Activated T-cell treated with anti-CD3 and anti-CD28 coated beads, Interleukin-2, amount 50 U/mL, for 24 hours (primary cell): ENCODE measurements at regions not wholly inside any gene's neighbourhood (a gene's known extent, or its start where the extent isn't known, plus 50 kb on each side); places are given as distances from the start of the nearest gene placed in this dataset.

Experiments
- DNase-seq: peaks from one replicate; pipeline ENCODE4 v3.0.0-alpha.2; 2020
- H3K27ac Mint-ChIP-seq: 2 replicates; pipeline ENCODE4 v1.8.0; 2020; ENCODE audit warnings: mild to moderate bottlenecking, mixed read lengths
- H3K27me3 Mint-ChIP-seq: 2 replicates; pipeline ENCODE4 v1.8.0; 2020; ENCODE audit warnings: mixed read lengths
- H3K36me3 Mint-ChIP-seq: 2 replicates; pipeline ENCODE4 v1.8.0; 2020; ENCODE audit warnings: low read depth, mixed read lengths
- H3K4me1 Mint-ChIP-seq: 2 replicates; pipeline ENCODE4 v1.8.0; 2020; ENCODE audit warnings: low read depth, mixed read lengths
- H3K4me3 Mint-ChIP-seq: 2 replicates; pipeline ENCODE4 v1.8.0; 2020; ENCODE audit warnings: mild to moderate bottlenecking, moderate library complexity, mixed read lengths
- H3K9me3 Mint-ChIP-seq: 2 replicates; pipeline ENCODE4 v1.8.0; 2020; ENCODE audit warnings: mixed read lengths

GRCh38 chr15:97045666-97046421 lies 715.3 kb downstream of the NR2F2 start:
- Mint-ChIP-seq H3K27ac (no peak overlapping the region), H3K9me3 (peaks cover 3% of the 10 kb centered on the region), H3K27me3 (no peaks in the 10 kb centered on the region), H3K4me3 (no peak overlapping the region), H3K36me3 (no peaks in the 10 kb centered on the region), H3K4me1 (no peaks in the 10 kb centered on the region)
- no peak for DNase-seq

- Mint-ChIP-seq H3K36me3 (no peaks in the 10 kb centered on the region), H3K27ac (no peak overlapping the region), H3K9me3 (peaks cover 2% of the 10 kb centered on the region), H3K4me1 (no peaks in the 10 kb centered on the region), H3K4me3 (no peak overlapping the region), H3K27me3 (no peaks in the 10 kb centered on the region)
- no peak for DNase-seq
Observed at GRCh38 chr15:97052513-97052912, 722.0 kb downstream of the NR2F2 start.

GRCh38 chr15:97053635-97054034 lies 723.1 kb downstream of the NR2F2 start:
- H3K4me3 Mint-ChIP-seq: no peak overlapping the region

GRCh38 chr15:97057503-97057902 lies 727.0 kb downstream of the NR2F2 start:
- Mint-ChIP-seq H3K27ac (no peak overlapping the region), H3K4me1 (no peaks in the 10 kb centered on the region), H3K9me3 (no peaks in the 10 kb centered on the region), H3K4me3 (no peak overlapping the region), H3K27me3 (no peaks in the 10 kb centered on the region), H3K36me3 (no peaks in the 10 kb centered on the region)
- no peak for DNase-seq

More at GRCh38 chr15:97053635-97054034, 723.1 kb downstream of the NR2F2 start:
- DNase-seq: no peak
- Mint-ChIP-seq H3K36me3 (no peaks in the 10 kb centered on the region), H3K9me3 (peaks cover 2% of the 10 kb centered on the region), H3K4me1 (no peaks in the 10 kb centered on the region), H3K27me3 (no peaks in the 10 kb centered on the region), H3K27ac (no peak overlapping the region)

GRCh38 chr15:97059281-97059680 lies 728.8 kb downstream of the NR2F2 start:
- Mint-ChIP-seq H3K27ac (no peak overlapping the region), H3K27me3 (no peaks in the 10 kb centered on the region), H3K4me1 (no peaks in the 10 kb centered on the region), H3K9me3 (no peaks in the 10 kb centered on the region), H3K36me3 (no peaks in the 10 kb centered on the region), H3K4me3 (no peak overlapping the region)
- DNase-seq: no peak

- H3K27me3 Mint-ChIP-seq: no peaks in the 10 kb centered on the region
- no peak for DNase-seq
- H3K4me1 Mint-ChIP-seq: no peaks in the 10 kb centered on the region
- no peaks in the 10 kb centered on the region for H3K36me3 Mint-ChIP-seq
- H3K4me3 Mint-ChIP-seq: no peak overlapping the region
- H3K27ac Mint-ChIP-seq: no peak overlapping the region
- H3K9me3 Mint-ChIP-seq: no peaks in the 10 kb centered on the region
Observed at GRCh38 chr15:97061392-97061791, 730.9 kb downstream of the NR2F2 start.

GRCh38 chr15:97071668-97072067 lies 741.2 kb downstream of the NR2F2 start:
- no peak overlapping the region for H3K4me3 Mint-ChIP-seq
- no peak for DNase-seq
- H3K9me3 Mint-ChIP-seq: peaks cover 16% of the 10 kb centered on the region
- no peaks in the 10 kb centered on the region for H3K27me3 Mint-ChIP-seq
- no peaks in the 10 kb centered on the region for H3K4me1 Mint-ChIP-seq
- no peaks in the 10 kb centered on the region for H3K36me3 Mint-ChIP-seq
- H3K27ac Mint-ChIP-seq: no peak overlapping the region

GRCh38 chr15:97072545-97072944 lies 742.0 kb downstream of the NR2F2 start:
- H3K4me3 Mint-ChIP-seq: no peak overlapping the region
- no peaks in the 10 kb centered on the region for H3K4me1 Mint-ChIP-seq
- no peak overlapping the region for H3K27ac Mint-ChIP-seq
- H3K36me3 Mint-ChIP-seq: no peaks in the 10 kb centered on the region
- no peaks in the 10 kb centered on the region for H3K27me3 Mint-ChIP-seq
- DNase-seq: no peak
- peaks cover 16% of the 10 kb centered on the region for H3K9me3 Mint-ChIP-seq

GRCh38 chr15:97076011-97076410 lies 745.5 kb downstream of the NR2F2 start:
- H3K36me3 Mint-ChIP-seq: no peaks in the 10 kb centered on the region
- H3K27me3 Mint-ChIP-seq: no peaks in the 10 kb centered on the region
- no peak overlapping the region for H3K27ac Mint-ChIP-seq
- no peak overlapping the region for H3K4me3 Mint-ChIP-seq
- H3K4me1 Mint-ChIP-seq: no peaks in the 10 kb centered on the region
- DNase-seq: no peak
- H3K9me3 Mint-ChIP-seq: peaks cover 13% of the 10 kb centered on the region

GRCh38 chr15:97077975-97078374 lies 747.5 kb downstream of the NR2F2 start:
- no peak for DNase-seq
- Mint-ChIP-seq H3K36me3 (no peaks in the 10 kb centered on the region), H3K9me3 (peaks cover 11% of the 10 kb centered on the region), H3K4me1 (no peaks in the 10 kb centered on the region), H3K4me3 (no peak overlapping the region), H3K27me3 (no peaks in the 10 kb centered on the region), H3K27ac (no peak overlapping the region)

GRCh38 chr15:97078591-97078990 lies 748.1 kb downstream of the NR2F2 start:
- H3K4me3 Mint-ChIP-seq: no peak overlapping the region
- no peak overlapping the region for H3K27ac Mint-ChIP-seq

GRCh38 chr15:97081666-97082226 lies 751.2 kb downstream of the NR2F2 start:
- no peak overlapping the region for H3K4me3 Mint-ChIP-seq
- no peaks in the 10 kb centered on the region for H3K4me1 Mint-ChIP-seq
- DNase-seq: no peak
- no peak overlapping the region for H3K27ac Mint-ChIP-seq
- H3K36me3 Mint-ChIP-seq: no peaks in the 10 kb centered on the region
- H3K9me3 Mint-ChIP-seq: peaks cover 3% of the 10 kb centered on the region
- H3K27me3 Mint-ChIP-seq: no peaks in the 10 kb centered on the region

More at GRCh38 chr15:97078591-97078990, 748.1 kb downstream of the NR2F2 start:
- Mint-ChIP-seq H3K4me1 (no peaks in the 10 kb centered on the region), H3K9me3 (peaks cover 11% of the 10 kb centered on the region), H3K36me3 (no peaks in the 10 kb centered on the region), H3K27me3 (no peaks in the 10 kb centered on the region)
- no peak for DNase-seq

GRCh38 chr15:97082830-97083229 lies 752.3 kb downstream of the NR2F2 start:
- Mint-ChIP-seq H3K36me3 (no peaks in the 10 kb centered on the region), H3K4me3 (no peak overlapping the region), H3K9me3 (peaks cover 4% of the 10 kb centered on the region), H3K27me3 (no peaks in the 10 kb centered on the region), H3K4me1 (no peaks in the 10 kb centered on the region), H3K27ac (no peak overlapping the region)
- DNase-seq: no peak

- no peak overlapping the region for H3K27ac Mint-ChIP-seq
- no peaks in the 10 kb centered on the region for H3K27me3 Mint-ChIP-seq
- H3K36me3 Mint-ChIP-seq: no peaks in the 10 kb centered on the region
- H3K4me1 Mint-ChIP-seq: no peaks in the 10 kb centered on the region
- H3K4me3 Mint-ChIP-seq: no peak overlapping the region
- DNase-seq: no peak
- H3K9me3 Mint-ChIP-seq: peaks cover 2% of the 10 kb centered on the region
Observed at GRCh38 chr15:97084650-97085049, 754.1 kb downstream of the NR2F2 start.

GRCh38 chr15:97085731-97086130 lies 755.2 kb downstream of the NR2F2 start:
- H3K4me3 Mint-ChIP-seq: no peak overlapping the region

More at GRCh38 chr15:97085731-97086130, 755.2 kb downstream of the NR2F2 start:
- no peak for DNase-seq
- Mint-ChIP-seq H3K9me3 (peaks cover 2% of the 10 kb centered on the region), H3K27me3 (no peaks in the 10 kb centered on the region), H3K36me3 (no peaks in the 10 kb centered on the region), H3K27ac (no peak overlapping the region), H3K4me1 (no peaks in the 10 kb centered on the region)
